NCI-H2029 (cell line): ENCODE measurements at regions not wholly inside any gene's neighbourhood (a gene's known extent, or its start where the extent isn't known, plus 50 kb on each side); places are given as distances from the start of the nearest gene placed in this dataset.

Experiments
- DNase-seq: peaks from one replicate; lab custom pipeline; 2025; lab: John Stamatoyannopoulos, UW

- DNase-seq = no peak
Measured at GRCh38 chr1:95671098-95671497, 437.1 kb downstream of the RWDD3 start.

GRCh38 chr1:95679262-95679661 is 445.3 kb downstream of the RWDD3 start:
- DNase-seq = no peak

DNA sequence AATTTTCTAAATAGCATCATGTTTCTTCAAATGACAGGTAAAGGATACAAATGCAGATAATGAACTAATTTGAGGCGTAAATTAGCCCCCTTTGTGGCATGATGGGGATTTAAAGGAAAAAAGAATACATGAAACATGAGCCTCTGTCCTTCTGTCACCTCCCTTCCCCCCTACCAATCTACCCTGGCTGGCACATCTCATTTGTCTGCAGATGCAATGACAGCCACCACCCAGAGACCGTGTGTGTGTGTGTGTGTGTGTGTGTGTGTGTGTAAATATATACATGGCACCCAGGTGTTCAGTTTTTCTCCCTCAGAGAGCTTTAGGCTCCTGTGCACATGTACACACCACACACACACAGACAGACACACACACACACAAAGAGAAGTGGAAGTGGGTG is 451.1 kb downstream of the RWDD3 start:
- DNase-seq = peak; percentile 73

- no peak for DNase-seq
Measured at GRCh38 chr1:95686217-95686616, 452.2 kb downstream of the RWDD3 start.

DNA sequence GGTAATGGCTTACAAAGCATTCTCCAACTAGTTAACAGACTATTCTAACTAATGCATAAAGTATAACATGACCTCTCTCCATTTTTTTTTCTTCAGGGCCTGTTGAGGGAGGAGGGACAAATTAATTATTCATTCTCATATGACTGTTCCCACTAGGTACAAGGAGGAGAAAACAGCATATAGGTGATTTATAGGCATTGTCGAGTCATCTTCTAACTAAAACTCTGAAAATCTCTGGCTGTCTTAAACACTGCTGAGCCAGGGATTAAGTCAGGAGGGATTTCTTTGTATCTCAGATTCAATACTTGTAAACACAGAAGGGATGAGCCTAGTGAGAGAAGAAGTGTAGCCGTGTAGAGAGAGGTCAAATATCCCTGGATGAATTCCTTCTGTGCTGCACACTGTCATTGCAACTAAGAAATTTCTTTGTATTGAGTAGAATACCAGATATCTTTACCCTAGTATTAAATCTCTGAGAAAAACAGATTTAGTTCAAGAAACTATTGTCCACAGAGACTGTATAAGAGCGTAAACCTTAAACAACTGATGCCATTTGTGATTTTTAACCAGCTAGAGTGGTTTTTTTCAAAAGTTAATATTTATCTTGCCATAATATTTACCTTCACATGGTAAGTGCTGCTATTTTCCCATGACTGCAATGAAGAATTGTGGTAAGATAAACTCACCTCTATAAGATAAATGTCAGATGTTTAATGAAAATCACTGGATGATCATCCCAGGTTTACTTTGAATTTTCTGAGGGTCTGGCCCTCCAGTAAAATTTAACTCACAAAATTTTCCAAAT is 465.3 kb downstream of the RWDD3 start:
- DNase-seq = no peak

GRCh38 chr1:95701450-95702173 is 467.6 kb downstream of the RWDD3 start:
- DNase-seq = no peak

DNA sequence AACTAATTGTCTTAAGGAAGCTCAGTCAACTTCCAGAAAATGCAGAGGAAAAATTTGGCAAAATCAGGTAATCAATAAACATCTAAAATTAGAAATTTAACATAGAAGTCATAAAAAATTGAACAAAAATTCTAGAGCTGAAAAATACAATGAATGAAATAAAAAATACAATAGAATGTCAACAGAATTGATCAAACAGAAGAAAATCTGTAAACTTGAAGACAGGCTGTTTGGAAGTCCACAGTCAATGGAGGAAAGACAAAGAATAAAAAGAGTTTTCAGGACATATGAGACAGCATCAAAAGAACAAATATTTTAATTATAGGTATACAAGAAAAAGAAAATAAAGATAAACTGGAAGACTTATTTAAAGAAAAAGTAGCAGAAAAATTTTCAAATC is 469.0 kb downstream of the RWDD3 start:
- no peak for DNase-seq

DNA sequence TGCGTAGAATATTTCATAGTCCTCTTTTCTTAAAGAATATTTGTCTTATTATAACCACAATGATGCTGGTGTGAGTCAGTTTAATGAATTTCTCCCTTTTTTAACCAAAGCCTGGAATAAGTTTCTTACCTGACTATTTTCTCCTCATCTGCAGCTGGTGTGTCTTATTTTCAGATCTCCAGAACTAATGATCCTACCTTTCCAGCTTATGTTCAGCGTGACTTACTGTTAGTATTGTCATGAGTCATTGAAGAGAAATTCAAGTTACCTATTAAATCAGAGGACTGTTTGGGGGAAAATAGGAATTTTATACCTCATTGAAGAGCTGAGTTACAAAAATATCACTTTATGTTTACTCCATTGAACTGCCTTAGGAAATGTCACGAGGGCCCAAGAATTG is 482.1 kb downstream of the RWDD3 start:
- no peak for DNase-seq

DNA sequence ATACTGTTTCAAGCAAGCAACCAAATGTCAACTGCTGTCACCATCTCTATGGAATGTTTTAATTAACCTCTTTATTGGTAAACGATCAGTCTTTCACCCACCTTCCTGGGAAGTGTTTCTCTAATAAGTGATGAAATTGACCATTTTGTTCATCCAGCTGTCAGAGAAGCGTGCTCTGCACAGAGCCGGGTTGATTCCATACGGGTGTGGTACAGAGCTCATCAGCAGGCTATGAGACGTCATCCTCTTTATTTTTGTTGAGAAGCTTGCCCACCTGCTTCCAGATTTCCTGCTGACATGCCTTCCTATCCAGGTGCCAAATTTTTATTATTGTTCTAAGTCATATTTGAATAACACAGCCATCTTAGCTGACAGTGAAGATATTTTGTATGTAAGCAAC is 482.5 kb downstream of the RWDD3 start:
- DNase-seq = no peak

DNA sequence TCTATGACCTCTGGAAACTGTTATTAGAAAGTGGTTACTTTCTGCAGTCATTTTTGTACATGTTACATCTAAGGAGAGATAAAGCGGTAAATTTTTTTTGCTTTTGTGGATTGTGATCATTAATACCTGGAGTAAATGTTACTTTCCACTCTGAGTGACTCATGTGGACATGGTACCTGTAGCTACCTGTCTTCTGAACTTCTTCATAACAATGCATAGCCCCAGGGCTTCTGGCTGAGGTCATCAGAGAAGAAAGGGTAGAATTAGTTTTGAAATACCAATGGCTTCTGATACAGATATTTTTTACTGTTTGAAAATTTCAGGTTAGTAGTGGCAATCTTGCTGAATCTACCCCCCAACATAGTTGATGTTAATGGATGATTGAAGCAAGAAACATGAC is 489.3 kb downstream of the RWDD3 start:
- no peak for DNase-seq

GRCh38 chr1:95728841-95729240 is 494.8 kb downstream of the RWDD3 start:
- no peak for DNase-seq

DNA sequence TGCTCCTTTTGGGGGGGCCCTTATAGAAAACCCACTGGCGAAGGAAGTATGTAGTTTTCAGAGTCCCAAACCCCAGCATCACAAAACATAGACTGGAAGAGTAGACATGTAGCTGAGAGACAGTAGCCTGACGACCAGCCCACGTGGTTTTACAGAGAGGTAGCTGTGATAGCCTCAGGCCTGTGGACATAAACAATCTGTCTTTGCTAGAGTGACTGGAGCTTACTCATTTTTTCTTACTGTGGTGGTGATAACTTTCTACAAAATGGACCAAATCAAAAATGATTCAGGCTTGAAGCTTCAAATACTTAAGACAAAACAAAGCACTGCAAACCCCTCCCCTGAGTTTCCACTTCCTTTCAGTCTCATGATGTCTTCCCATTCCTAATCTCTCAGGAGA is 497.0 kb downstream of the RWDD3 start:
- no peak for DNase-seq

- DNase-seq = no peak
Measured at GRCh38 chr1:95731466-95731865, 497.5 kb downstream of the RWDD3 start.

- no peak for DNase-seq
Measured at GRCh38 chr1:95733031-95733430, 499.0 kb downstream of the RWDD3 start.

DNA sequence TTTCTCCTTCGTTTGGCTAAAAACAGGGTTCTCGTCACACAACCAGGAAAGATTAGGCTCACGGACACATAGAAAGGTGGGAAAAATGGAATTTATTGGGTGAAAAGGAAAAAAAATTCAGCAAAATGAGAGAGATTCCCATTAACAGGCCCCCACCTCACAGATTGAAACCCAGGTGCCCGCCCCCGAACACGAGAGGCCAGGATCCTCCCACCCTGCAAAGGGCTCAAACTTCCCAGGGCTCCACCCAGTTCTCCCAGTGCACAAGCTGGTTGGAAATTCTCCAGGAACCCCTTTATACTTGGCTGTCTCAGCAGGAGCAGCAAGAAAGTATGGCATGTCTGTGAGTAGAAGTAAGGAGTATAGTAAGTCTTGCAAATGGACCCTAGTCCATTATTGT is 499.7 kb downstream of the RWDD3 start:
- no peak for DNase-seq

DNA sequence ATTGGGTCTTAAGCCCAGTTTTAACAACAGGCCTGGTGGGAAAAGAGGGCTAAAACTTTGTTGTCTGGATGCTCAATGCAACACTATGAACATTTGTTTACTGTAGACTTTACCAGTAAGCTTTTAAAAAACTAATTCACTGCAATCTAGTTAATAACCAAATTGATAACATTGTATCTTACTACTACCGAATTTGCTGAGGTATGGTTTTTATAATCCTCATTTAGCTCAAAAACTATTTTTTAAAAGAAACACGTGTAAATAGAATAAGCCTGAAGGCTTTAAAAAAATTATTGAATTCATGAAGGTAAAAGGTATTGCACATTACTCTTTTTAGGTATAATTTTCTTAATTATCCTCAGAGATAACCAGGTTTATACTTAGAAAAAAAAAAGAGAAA is 500.6 kb downstream of the RWDD3 start:
- no peak for DNase-seq

GRCh38 chr1:95742591-95743089 is 508.6 kb downstream of the RWDD3 start:
- DNase-seq = peak; percentile 88

- no peak for DNase-seq
Measured at GRCh38 chr1:95744731-95745130, 510.7 kb downstream of the RWDD3 start.

DNA sequence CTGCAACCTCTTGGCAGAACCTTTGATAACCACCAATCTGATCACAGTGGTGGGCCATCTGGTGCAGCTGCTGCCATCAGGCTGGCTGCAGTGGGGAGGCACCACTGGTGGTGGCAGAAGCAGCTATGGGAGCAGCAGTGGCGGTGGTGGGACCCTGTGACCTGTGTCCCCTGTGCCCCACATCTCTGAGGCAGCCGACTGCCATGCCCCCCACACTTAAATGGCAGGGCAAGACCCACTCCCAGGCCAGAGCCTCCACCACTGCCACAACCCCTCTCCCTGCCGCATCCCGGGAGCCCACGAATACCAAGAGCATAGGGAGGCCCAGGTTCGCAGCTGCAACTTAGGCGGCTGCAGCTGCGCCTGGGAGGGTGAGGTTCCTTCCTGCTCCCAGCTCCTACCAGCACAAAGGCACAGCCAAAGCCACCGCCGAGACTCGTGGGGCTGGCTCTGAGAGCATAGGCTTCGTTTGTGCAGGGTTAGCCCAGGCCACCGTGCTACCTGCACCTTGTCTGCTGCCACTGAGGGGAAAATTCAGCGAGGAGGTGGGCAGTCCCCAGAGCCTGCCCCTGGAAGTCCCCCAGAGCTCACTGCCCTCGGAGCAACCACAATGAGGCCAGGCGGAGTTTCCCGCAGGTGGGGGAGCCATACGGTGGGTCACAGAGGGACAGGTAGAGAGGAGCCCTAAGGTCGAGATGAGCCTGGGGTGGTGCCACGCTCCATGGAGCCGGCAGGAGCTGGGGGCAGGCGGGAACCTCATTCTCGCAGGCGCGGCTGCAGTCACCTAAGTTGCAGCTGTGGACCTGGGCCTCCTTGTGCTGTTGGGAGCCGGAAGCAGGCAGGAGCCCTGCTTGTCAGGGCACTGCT is 518.7 kb downstream of the RWDD3 start:
- DNase-seq = no peak

DNA sequence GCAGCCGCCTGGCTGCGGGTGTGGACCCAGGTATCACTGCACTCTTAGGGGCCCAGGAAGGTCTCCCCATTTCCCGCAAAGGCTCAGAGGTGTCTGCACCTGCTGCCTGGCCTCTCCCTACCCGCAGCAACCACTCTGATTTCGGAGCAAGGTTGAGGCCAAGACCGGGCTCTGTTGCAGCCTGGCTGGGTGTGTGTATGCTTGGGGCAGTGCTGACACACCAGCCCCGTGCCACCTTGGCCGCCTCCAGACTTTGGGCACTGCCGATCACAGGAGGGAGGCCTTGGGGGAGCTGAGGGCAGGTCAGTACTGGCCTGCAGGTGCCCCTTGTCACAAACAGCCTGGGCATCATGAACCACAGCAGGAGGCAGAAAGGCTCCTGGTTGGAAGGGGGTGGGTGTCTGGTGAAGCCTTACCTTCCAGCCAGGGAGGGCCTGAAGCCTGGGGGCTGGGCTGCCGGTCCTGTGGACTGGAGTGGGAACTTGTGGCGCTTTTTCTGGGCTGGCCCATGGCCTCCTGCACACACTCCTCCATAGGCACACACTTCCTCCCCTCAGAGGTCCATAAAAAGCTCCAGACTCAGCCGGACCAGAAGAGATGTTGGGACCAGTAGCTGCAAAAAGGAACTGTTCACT is 519.5 kb downstream of the RWDD3 start:
- no peak for DNase-seq

- no peak for DNase-seq
Measured at GRCh38 chr1:95754412-95754811, 520.4 kb downstream of the RWDD3 start.

DNA sequence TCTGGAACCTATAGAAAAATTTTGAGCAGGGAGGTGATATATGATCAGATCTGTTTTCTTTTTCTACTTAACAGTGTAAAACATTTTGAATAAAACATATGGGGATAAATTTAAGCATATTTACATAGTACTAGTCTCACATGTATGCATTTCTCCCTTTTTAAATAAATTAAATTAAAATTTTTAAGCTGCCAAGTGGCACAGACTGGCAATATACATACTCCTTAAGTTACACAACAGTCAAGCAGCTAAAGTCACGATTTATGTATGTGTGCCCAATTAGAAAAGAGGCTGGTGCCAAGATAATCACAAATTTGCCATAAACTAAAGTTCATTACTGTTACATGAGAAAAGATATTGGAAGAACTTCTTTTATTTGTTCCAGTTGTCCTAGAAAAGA is 532.0 kb downstream of the RWDD3 start:
- DNase-seq = no peak
